GM12878 (cell line): ENCODE measurements at regions not wholly inside any gene's neighbourhood (a gene's known extent, or its start where the extent isn't known, plus 50 kb on each side); places are given as distances from the start of the nearest gene placed in this dataset.

ENCODE experiments used
- BMI1 ChIP-seq: fragments of 450-650 bp; IDR thresholded peaks from 2 replicates; pipeline ENCODE4 v1.6.1; 2016; ENCODE audit warnings: mild to moderate bottlenecking, moderate library complexity, borderline replicate concordance
- DPF2 ChIP-seq: fragments of 450-650 bp; IDR thresholded peaks from 2 replicates; pipeline ENCODE4 v1.6.1; 2017; ENCODE audit warnings: mild to moderate bottlenecking
- EED ChIP-seq: sonication (generic); IDR thresholded peaks from 2 replicates; pipeline ENCODE4 v1.6.1; 2016; ENCODE audit warnings: antibody characterized with exemption, low read depth
- ELK1 ChIP-seq: IDR thresholded peaks from 2 replicates; pipeline ENCODE4 v1.6.1; 2012; ENCODE audit warnings: low read depth, low read length, improper control_type of control experiment
- GATAD2B ChIP-seq: fragments of 450-650 bp; conservative IDR thresholded peaks from 2 replicates; pipeline ENCODE4 v1.6.1; 2017; ENCODE audit warnings: low read depth, mild to moderate bottlenecking, moderate library complexity
- IRF4 ChIP-seq: IDR thresholded peaks from 2 replicates; pipeline ENCODE4 v1.6.1; 2011; ENCODE audit warnings: low read depth, low read length
- JUNB ChIP-seq: IDR thresholded peaks from 2 replicates; pipeline ENCODE4 v1.6.1; 2016; ENCODE audit warnings: antibody characterized with exemption, mild to moderate bottlenecking
- NFIC ChIP-seq: IDR thresholded peaks from 2 replicates; pipeline ENCODE4 v1.6.1; 2012; ENCODE audit warnings: low read depth, mild to moderate bottlenecking, inconsistent platforms, low read length, moderate library complexity
- NR2F1 ChIP-seq: fragments of 450-650 bp; conservative IDR thresholded peaks from 2 replicates; pipeline ENCODE4 v1.6.1; 2017; ENCODE audit warnings: mild to moderate bottlenecking
- SPI1 ChIP-seq: IDR thresholded peaks from 2 replicates; pipeline ENCODE4 v1.6.1; 2011; ENCODE audit warnings: low read depth, mild to moderate bottlenecking, low read length, moderate library complexity, borderline replicate concordance; ENCODE audit not compliant: insufficient read depth
- SRF ChIP-seq, 2 experiments: IDR thresholded peaks; 2 replicates each; pipeline ENCODE4 v1.6.1; 2011; ENCODE audit warnings: low read depth in 2 of 2, low read length in 2 of 2, mild to moderate bottlenecking in 1 of 2, moderate library complexity in 1 of 2
- TF ChIP-seq, protein P1 (sequence below): fragments of 450-650 bp; IDR thresholded peaks from 2 replicates; pipeline ENCODE4 v1.6.1; 2016; ENCODE audit warnings: mild to moderate bottlenecking

DNA sequence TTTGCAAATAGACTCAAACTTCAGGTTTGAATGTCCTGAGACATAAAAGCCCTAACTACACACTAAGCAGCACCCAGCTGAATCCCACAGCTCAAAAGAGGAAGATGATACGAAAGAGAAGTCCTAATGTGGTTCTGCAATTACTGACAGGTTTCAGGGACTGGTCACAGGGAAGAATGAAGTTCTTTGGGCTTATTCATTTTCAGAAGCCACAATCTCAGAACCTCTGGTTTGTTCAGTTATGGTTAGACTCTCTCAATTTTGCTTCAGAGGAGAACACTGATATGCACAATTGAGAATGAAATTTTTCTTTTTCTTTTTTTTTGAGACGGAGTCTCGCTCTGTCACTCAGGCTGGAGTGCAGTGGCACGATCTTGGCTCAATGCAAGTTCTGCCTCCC, 94.6 kb upstream of the FAM180A start (continued):
- TF ChIP-seq SPI1 (peak; percentile 65; the same call in 1 of the 2 replicates), GATAD2B (no peak), IRF4 (peak; percentile 81; the same call in 1 of the 2 replicates), NR2F1 (no peak), NFIC (peak; percentile 73; the same call in 1 of the 2 replicates), BMI1 (no peak), SRF (IDR thresholded peaks at IDR 0.05; ENCODE audit: low read depth in 2 of 2, low read length in 2 of 2) (no peak), JUNB (peak; percentile 69), EED (peak; percentile 32; the same call in 1 of the 2 replicates), DPF2 (0 out of 2 replicates have a peak, but pooled peaks have one; percentile 57), ELK1 (no peak)
- TF ChIP-seq, protein P1, sequence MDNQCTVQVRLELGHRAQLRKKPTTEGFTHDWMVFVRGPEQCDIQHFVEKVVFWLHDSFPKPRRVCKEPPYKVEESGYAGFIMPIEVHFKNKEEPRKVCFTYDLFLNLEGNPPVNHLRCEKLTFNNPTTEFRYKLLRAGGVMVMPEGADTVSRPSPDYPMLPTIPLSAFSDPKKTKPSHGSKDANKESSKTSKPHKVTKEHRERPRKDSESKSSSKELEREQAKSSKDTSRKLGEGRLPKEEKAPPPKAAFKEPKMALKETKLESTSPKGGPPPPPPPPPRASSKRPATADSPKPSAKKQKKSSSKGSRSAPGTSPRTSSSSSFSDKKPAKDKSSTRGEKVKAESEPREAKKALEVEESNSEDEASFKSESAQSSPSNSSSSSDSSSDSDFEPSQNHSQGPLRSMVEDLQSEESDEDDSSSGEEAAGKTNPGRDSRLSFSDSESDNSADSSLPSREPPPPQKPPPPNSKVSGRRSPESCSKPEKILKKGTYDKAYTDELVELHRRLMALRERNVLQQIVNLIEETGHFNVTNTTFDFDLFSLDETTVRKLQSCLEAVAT: no peak
